ENCODE measurements at regions not wholly inside any gene's neighbourhood (a gene's known extent, or its start where the extent isn't known, plus 50 kb on each side); places are given as distances from the start of the nearest gene placed in this dataset.

- TF ChIP-seq CTCF (conservative IDR thresholded peaks at IDR 0.05) = no peak
- TF ChIP-seq ZFX (IDR thresholded peaks at IDR 0.05) = no peak
Measured at GRCh38 chr4:24368801-24369200, 215.6 kb downstream of the DHX15 start.
